SK-N-SH treated with all-trans-retinoic acid at 6 μM for 48 hours (cell line): ENCODE measurements at regions not wholly inside any gene's neighbourhood (a gene's known extent, or its start where the extent isn't known, plus 50 kb on each side); places are given as distances from the start of the nearest gene placed in this dataset.

ENCODE experiments used
- ATAC-seq: fragments of 200-7000 bp; cut with Tn5 transposase; 3 replicates; pipeline ENCODE4 v1.9.1; 2020; ENCODE audit warnings: mild to moderate bottlenecking, moderate library complexity
- ARNTL ChIP-seq: fragments of 450-650 bp; formaldehyde crosslinking; IDR thresholded peaks from 2 replicates; pipeline ENCODE4 v1.5.0; 2020; ENCODE audit warnings: low read depth, mild to moderate bottlenecking, moderate library complexity, borderline replicate concordance
- BACH2 ChIP-seq: fragments of 250-450 bp; sonication (Bioruptor Pico); IDR thresholded peaks from 2 replicates; pipeline ENCODE4 v1.9.0; 2021; ENCODE audit warnings: mild to moderate bottlenecking, borderline replicate concordance
- CSDC2 ChIP-seq: fragments of 250-450 bp; sonication (Bioruptor Pico); IDR thresholded peaks from 2 replicates; pipeline ENCODE4 v1.5.0; 2020; ENCODE audit warnings: mild to moderate bottlenecking, moderate library complexity
- GLIS3 ChIP-seq: fragments of 250-450 bp; sonication (Bioruptor Pico); IDR thresholded peaks from 2 replicates; pipeline ENCODE4 v1.5.0; 2020; ENCODE audit warnings: mild to moderate bottlenecking, moderate library complexity
- ISL1 ChIP-seq: fragments of 250-450 bp; sonication (Bioruptor Pico); IDR thresholded peaks from 2 replicates; pipeline ENCODE4 v2.1.2; 2022; ENCODE audit warnings: mild to moderate bottlenecking, moderate library complexity
- OSR1 ChIP-seq: fragments of 250-450 bp; sonication (Bioruptor Pico); IDR thresholded peaks from 2 replicates; pipeline ENCODE4 v1.8.0; 2022; ENCODE audit warnings: moderate library complexity, mild to moderate bottlenecking, inconsistent platforms
- POU6F1 ChIP-seq: fragments of 250-450 bp; sonication (Bioruptor Pico); IDR thresholded peaks from 2 replicates; pipeline ENCODE4 v1.8.0; 2021; ENCODE audit warnings: low read depth, mild to moderate bottlenecking, moderate library complexity, borderline replicate concordance
- PPARA ChIP-seq: fragments of 250-450 bp; sonication (Bioruptor Pico); IDR thresholded peaks from 2 replicates; pipeline ENCODE4 v1.5.0; 2020; ENCODE audit warnings: mild to moderate bottlenecking, borderline replicate concordance
- RARB ChIP-seq: fragments of 250-450 bp; sonication (Bioruptor Pico); IDR thresholded peaks from 2 replicates; pipeline ENCODE4 v1.8.0; 2021; ENCODE audit warnings: mild to moderate bottlenecking, moderate library complexity
- SNAI2 ChIP-seq: fragments of 250-450 bp; sonication (Bioruptor Pico); IDR thresholded peaks from 2 replicates; pipeline ENCODE4 v1.5.0; 2020; ENCODE audit warnings: mild to moderate bottlenecking, moderate library complexity
- TOX ChIP-seq: fragments of 250-450 bp; sonication (Bioruptor Pico); IDR thresholded peaks from 2 replicates; pipeline ENCODE4 v1.8.0; 2021; ENCODE audit warnings: mild to moderate bottlenecking, moderate library complexity, borderline replicate concordance
- ZC3H10 ChIP-seq: fragments of 250-450 bp; sonication (Bioruptor Pico); IDR thresholded peaks from 2 replicates; pipeline ENCODE4 v1.5.1; 2021; ENCODE audit warnings: mild to moderate bottlenecking, moderate library complexity
- ZFP3 ChIP-seq: fragments of 250-450 bp; sonication (Bioruptor Pico); IDR thresholded peaks from 2 replicates; pipeline ENCODE4 v1.5.0; 2020; ENCODE audit warnings: mild to moderate bottlenecking, moderate library complexity
- ZFP30 ChIP-seq: fragments of 450-650 bp; formaldehyde crosslinking; IDR thresholded peaks from 2 replicates; pipeline ENCODE4 v1.5.0; 2022; ENCODE audit warnings: mild to moderate bottlenecking, moderate library complexity
- ZNF8 ChIP-seq: fragments of 450-650 bp; formaldehyde crosslinking; IDR thresholded peaks from 2 replicates; pipeline ENCODE4 v1.5.0; 2020; ENCODE audit warnings: mild to moderate bottlenecking, moderate library complexity
- TF ChIP-seq, protein P1 (sequence below): fragments of 250-450 bp; sonication (Bioruptor Pico); IDR thresholded peaks from 2 replicates; pipeline ENCODE4 v1.5.1; 2020; ENCODE audit warnings: low read depth, mild to moderate bottlenecking, moderate library complexity
- TF ChIP-seq, protein P2 (sequence below): fragments of 250-450 bp; sonication (Bioruptor Pico); IDR thresholded peaks from 2 replicates; pipeline ENCODE4 v1.8.0; 2020; ENCODE audit warnings: mild to moderate bottlenecking, moderate library complexity, borderline replicate concordance
- TF ChIP-seq, protein P3 (sequence below): fragments of 250-450 bp; sonication (Bioruptor Pico); IDR thresholded peaks from 2 replicates; pipeline ENCODE4 v1.5.0; 2020; ENCODE audit warnings: mild to moderate bottlenecking, moderate library complexity
- TF ChIP-seq, protein P4 (sequence below): fragments of 250-450 bp; sonication (Bioruptor Pico); IDR thresholded peaks from 2 replicates; pipeline ENCODE4 v1.5.1; 2021; ENCODE audit warnings: mild to moderate bottlenecking, moderate library complexity

DNA sequence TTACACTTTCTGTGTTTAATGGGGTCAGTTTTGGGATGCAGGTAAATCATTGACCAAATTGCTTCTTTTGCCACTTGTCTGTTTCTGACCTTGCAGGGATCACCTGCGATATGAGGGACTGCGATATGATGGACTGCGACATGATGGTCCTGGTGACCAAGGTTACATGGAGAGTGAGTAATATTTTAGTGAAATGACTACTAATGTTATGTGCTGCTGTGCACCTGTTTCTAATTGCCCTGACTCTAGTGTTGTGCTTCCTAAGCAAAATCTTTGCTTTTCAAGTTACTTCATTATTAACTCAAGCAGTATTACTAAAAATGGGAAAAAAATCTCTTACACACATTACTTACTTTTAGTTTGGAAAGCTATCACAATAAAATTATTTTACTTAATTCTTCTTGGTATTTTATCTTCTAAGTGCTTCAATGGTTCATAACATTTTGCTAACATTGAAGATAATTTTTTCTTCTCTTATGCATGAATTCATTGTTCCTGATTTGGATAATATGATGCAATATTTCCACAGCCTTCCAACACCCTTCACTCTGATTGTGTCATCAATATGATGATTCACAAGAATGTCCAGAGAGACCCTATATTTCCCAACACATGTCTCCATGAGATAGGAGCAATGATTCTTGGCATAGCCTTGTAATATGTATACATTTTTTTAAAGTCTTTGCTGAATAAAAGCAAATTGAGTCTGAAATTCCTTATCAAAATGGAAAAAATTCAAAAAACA lies 306.2 kb upstream of the AKR1E2 start (continued):
- TF ChIP-seq ARNTL (CRISPR knock-in tag) (no peak), RARB (CRISPR knock-in tag) (no peak)
- TF ChIP-seq, protein P1, sequence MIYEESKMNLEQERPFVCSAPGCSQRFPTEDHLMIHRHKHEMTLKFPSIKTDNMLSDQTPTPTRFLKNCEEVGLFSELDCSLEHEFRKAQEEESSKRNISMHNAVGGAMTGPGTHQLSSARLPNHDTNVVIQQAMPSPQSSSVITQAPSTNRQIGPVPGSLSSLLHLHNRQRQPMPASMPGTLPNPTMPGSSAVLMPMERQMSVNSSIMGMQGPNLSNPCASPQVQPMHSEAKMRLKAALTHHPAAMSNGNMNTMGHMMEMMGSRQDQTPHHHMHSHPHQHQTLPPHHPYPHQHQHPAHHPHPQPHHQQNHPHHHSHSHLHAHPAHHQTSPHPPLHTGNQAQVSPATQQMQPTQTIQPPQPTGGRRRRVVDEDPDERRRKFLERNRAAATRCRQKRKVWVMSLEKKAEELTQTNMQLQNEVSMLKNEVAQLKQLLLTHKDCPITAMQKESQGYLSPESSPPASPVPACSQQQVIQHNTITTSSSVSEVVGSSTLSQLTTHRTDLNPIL (CRISPR knock-in tag), result no peak

DNA sequence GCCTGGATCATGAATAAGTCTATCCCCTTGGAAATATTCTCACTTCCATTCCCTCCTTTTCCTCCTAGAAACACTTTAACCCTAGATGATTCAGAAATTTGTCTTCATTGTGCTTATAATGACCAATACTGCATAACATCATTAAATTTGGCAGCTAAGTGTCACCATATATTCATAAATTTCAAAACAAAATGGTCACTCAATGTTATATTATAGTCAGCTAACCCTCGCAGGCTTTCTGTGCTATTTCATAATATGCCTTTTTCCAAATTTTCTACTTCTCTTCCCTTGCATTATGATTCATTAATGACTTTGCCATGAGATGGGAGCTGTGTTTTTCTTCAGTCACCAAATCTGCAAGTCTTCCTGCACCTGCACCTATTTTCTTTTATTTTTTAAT lies 308.3 kb upstream of the AKR1E2 start:
- no peak for ATAC-seq
- TF ChIP-seq ZC3H10 (CRISPR knock-in tag) (no peak), GLIS3 (no peak), CSDC2 (CRISPR knock-in tag) (no peak), ZFP3 (CRISPR knock-in tag) (no peak), SNAI2 (no peak), OSR1 (no peak), PPARA (CRISPR knock-in tag) (no peak), TOX (CRISPR knock-in tag) (no peak)
- TF ChIP-seq, protein P2, sequence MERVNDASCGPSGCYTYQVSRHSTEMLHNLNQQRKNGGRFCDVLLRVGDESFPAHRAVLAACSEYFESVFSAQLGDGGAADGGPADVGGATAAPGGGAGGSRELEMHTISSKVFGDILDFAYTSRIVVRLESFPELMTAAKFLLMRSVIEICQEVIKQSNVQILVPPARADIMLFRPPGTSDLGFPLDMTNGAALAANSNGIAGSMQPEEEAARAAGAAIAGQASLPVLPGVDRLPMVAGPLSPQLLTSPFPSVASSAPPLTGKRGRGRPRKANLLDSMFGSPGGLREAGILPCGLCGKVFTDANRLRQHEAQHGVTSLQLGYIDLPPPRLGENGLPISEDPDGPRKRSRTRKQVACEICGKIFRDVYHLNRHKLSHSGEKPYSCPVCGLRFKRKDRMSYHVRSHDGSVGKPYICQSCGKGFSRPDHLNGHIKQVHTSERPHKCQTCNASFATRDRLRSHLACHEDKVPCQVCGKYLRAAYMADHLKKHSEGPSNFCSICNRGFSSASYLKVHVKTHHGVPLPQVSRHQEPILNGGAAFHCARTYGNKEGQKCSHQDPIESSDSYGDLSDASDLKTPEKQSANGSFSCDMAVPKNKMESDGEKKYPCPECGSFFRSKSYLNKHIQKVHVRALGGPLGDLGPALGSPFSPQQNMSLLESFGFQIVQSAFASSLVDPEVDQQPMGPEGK (CRISPR knock-in tag), result no peak

GRCh38 chr10:4515721-4516120 lies 310.3 kb upstream of the AKR1E2 start:
- TF ChIP-seq, protein P3, sequence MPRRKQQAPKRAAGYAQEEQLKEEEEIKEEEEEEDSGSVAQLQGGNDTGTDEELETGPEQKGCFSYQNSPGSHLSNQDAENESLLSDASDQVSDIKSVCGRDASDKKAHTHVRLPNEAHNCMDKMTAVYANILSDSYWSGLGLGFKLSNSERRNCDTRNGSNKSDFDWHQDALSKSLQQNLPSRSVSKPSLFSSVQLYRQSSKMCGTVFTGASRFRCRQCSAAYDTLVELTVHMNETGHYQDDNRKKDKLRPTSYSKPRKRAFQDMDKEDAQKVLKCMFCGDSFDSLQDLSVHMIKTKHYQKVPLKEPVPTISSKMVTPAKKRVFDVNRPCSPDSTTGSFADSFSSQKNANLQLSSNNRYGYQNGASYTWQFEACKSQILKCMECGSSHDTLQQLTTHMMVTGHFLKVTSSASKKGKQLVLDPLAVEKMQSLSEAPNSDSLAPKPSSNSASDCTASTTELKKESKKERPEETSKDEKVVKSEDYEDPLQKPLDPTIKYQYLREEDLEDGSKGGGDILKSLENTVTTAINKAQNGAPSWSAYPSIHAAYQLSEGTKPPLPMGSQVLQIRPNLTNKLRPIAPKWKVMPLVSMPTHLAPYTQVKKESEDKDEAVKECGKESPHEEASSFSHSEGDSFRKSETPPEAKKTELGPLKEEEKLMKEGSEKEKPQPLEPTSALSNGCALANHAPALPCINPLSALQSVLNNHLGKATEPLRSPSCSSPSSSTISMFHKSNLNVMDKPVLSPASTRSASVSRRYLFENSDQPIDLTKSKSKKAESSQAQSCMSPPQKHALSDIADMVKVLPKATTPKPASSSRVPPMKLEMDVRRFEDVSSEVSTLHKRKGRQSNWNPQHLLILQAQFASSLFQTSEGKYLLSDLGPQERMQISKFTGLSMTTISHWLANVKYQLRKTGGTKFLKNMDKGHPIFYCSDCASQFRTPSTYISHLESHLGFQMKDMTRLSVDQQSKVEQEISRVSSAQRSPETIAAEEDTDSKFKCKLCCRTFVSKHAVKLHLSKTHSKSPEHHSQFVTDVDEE (CRISPR knock-in tag), result no peak
- no peak for TF ChIP-seq OSR1
- no peak for TF ChIP-seq ZC3H10 (CRISPR knock-in tag)
- no peak for TF ChIP-seq ZFP3 (CRISPR knock-in tag)
- TF ChIP-seq, protein P1 (CRISPR knock-in tag), result no peak
- no peak for TF ChIP-seq TOX (CRISPR knock-in tag)
- TF ChIP-seq SNAI2, result no peak
- TF ChIP-seq CSDC2 (CRISPR knock-in tag), result no peak
- TF ChIP-seq ISL1 (CRISPR knock-in tag), result no peak
- no peak for TF ChIP-seq PPARA (CRISPR knock-in tag)
- TF ChIP-seq RARB (CRISPR knock-in tag), result no peak
- no peak for ATAC-seq

GRCh38 chr10:4514445-4515108 lies 311.4 kb upstream of the AKR1E2 start:
- TF ChIP-seq ISL1 (CRISPR knock-in tag), result no peak
- no peak for TF ChIP-seq ZC3H10 (CRISPR knock-in tag)
- no peak for TF ChIP-seq POU6F1 (CRISPR knock-in tag)
- TF ChIP-seq, protein P4, sequence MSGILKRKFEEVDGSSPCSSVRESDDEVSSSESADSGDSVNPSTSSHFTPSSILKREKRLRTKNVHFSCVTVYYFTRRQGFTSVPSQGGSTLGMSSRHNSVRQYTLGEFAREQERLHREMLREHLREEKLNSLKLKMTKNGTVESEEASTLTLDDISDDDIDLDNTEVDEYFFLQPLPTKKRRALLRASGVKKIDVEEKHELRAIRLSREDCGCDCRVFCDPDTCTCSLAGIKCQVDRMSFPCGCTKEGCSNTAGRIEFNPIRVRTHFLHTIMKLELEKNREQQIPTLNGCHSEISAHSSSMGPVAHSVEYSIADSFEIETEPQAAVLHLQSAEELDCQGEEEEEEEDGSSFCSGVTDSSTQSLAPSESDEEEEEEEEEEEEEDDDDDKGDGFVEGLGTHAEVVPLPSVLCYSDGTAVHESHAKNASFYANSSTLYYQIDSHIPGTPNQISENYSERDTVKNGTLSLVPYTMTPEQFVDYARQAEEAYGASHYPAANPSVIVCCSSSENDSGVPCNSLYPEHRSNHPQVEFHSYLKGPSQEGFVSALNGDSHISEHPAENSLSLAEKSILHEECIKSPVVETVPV (CRISPR knock-in tag), result no peak
- no peak for TF ChIP-seq ZFP30
- TF ChIP-seq ZNF8, result no peak
- TF ChIP-seq OSR1, result no peak
- TF ChIP-seq SNAI2, result no peak
- TF ChIP-seq, protein P1 (CRISPR knock-in tag), result no peak
- no peak for TF ChIP-seq BACH2 (CRISPR knock-in tag)
- no peak for TF ChIP-seq ZFP3 (CRISPR knock-in tag)
- no peak for ATAC-seq
